Tibial artery (tissue), 4 donors: ENCODE measurements at regions not wholly inside any gene's neighbourhood (a gene's known extent, or its start where the extent isn't known, plus 50 kb on each side); places are given as distances from the start of the nearest gene placed in this dataset.
A peak's percentile ranks its signal among the peaks of the same experiment; 100 is the strongest.

ENCODE experiments used
- DNase-seq, 2 donors: peaks; one replicate each; pipeline ENCODE4 v3.0.0-alpha.2; 2019
- H3K27ac ChIP-seq, 2 donors: fragments of 200-600 bp; sonication (generic) in 1 of 2; 1 replicate in 1 of 2; 2 replicates in 1 of 2; pipeline ENCODE4 v1.5.1; 2018 to 2019; ENCODE audit warnings: mild to moderate bottlenecking in 1 of 2
- H3K27me3 ChIP-seq, 2 donors: fragments of 200-600 bp; sonication (generic) in 1 of 2; one replicate each; pipeline versions ENCODE4 v1.5.1 to v1.6.0; 2016 to 2019
- H3K36me3 ChIP-seq, 3 donors: fragments of 200-600 bp; sonication (generic) in 2 of 3; one replicate each; pipeline ENCODE4 v1.5.1; 2016 to 2019; ENCODE audit warnings: mild to moderate bottlenecking in 2 of 3
- H3K4me1 ChIP-seq, 4 donors: fragments of 200-600 bp; sonication (generic) in 2 of 4; 1 replicate in 3 of 4; 2 replicates in 1 of 4; pipeline ENCODE4 v1.5.1; 2016 to 2019
- H3K4me3 ChIP-seq, 2 donors: fragments of 200-600 bp; sonication (generic) in 1 of 2; 1 replicate in 1 of 2; 2 replicates in 1 of 2; pipeline ENCODE4 v1.5.1; 2018 to 2019; ENCODE audit warnings: mild to moderate bottlenecking in 2 of 2
- H3K9me3 ChIP-seq, 3 donors: fragments of 200-600 bp; sonication (generic) in 1 of 3; one replicate each; pipeline ENCODE4 v1.5.1; 2016 to 2019
- CTCF ChIP-seq, 2 experiments: fragments of 200-600 bp in 1 of 2; fragments of 450-650 bp in 1 of 2; IDR thresholded peaks; one replicate each; pipeline ENCODE4 v1.5.1; 2017 to 2019; ENCODE audit warnings: antibody characterized with exemption in 2 of 2, mild to moderate bottlenecking in 1 of 2, moderate library complexity in 1 of 2
- intact Hi-C: fragments of 100-400 bp; cut with DNase I; formaldehyde crosslinking; loops from one replicate; pipeline ENCODE4 v1.15.0; 2023; ENCODE audit warnings: low total_unique reads

GRCh38 chr2:240229603-240230235 is 89.3 kb upstream of the OTOS start:
- Histone ChIP-seq H3K4me1 (peaks cover 0 to 22% (median 15%) of the 10 kb centered on the region in 4 donors), H3K27me3 (peaks cover 0 to 7% of the 10 kb centered on the region in 2 donors), H3K4me3 (no peak overlapping the region), H3K27ac (no peak overlapping the region), H3K9me3 (peaks cover 0 to 10% (median 4%) of the 10 kb centered on the region in 3 donors), H3K36me3 (no peaks in the 10 kb centered on the region)
- intact Hi-C loops = loop anchor here (5.0 to 10.0 kb wide), 2 partner anchors 118 to 335 kb away; partner anchors contain the start of genes DUSP28 and RNPEPL1
- TF ChIP-seq CTCF (IDR thresholded peaks at IDR 0.05) = no peak
- peak in 1 of 2 donors; percentile 24 for DNase-seq

- peak in 1 of 2 donors; percentile 32 for DNase-seq
- no peak overlapping the region for H3K27ac ChIP-seq
- no peak overlapping the region for H3K4me3 ChIP-seq
- H3K36me3 ChIP-seq = no peaks in the 10 kb centered on the region
- no peak for TF ChIP-seq CTCF (IDR thresholded peaks at IDR 0.05)
- H3K9me3 ChIP-seq = peaks cover 0 to 10% (median 4%) of the 10 kb centered on the region in 3 donors
- peaks cover 0 to 26% (median 15%) of the 10 kb centered on the region in 4 donors for H3K4me1 ChIP-seq
- intact Hi-C loops = loop anchor here (5.0 to 10.0 kb wide), 2 partner anchors 117 to 334 kb away; partner anchors contain the start of genes DUSP28 and RNPEPL1
- no peaks in the 10 kb centered on the region for H3K27me3 ChIP-seq
Observed at GRCh38 chr2:240230291-240230931, 90.0 kb upstream of the OTOS start.

GRCh38 chr2:240231838-240232244 is 91.4 kb upstream of the OTOS start:
- Histone ChIP-seq H3K9me3 (peaks cover 0 to 10% (median 4%) of the 10 kb centered on the region in 3 donors), H3K27ac (no peak overlapping the region), H3K36me3 (no peaks in the 10 kb centered on the region), H3K4me3 (no peak overlapping the region), H3K27me3 (no peaks in the 10 kb centered on the region), H3K4me1 (peaks cover 0 to 40% (median 25%) of the 10 kb centered on the region in 4 donors)
- DNase-seq = peak in 1 of 2 donors; percentile 8
- intact Hi-C loops = loop anchor here (2.0 to 10.0 kb wide), 3 partner anchors 115 to 333 kb away; partner anchors contain the start of genes DUSP28 and RNPEPL1
- TF ChIP-seq CTCF (IDR thresholded peaks at IDR 0.05) = no peak

- no peaks in the 10 kb centered on the region for H3K27me3 ChIP-seq
- H3K9me3 ChIP-seq = peaks cover 0 to 10% (median 4%) of the 10 kb centered on the region in 3 donors
- no peaks in the 10 kb centered on the region for H3K36me3 ChIP-seq
- intact Hi-C loops = loop anchor here (2.0 to 10.0 kb wide), 3 partner anchors 115 to 332 kb away; partner anchors contain the start of genes DUSP28 and RNPEPL1
- TF ChIP-seq CTCF (IDR thresholded peaks at IDR 0.05) = no peak
- peak; percentile 14 to 67 for DNase-seq
- H3K4me1 ChIP-seq = peaks cover 0 to 46% (median 30%) of the 10 kb centered on the region in 4 donors
- H3K27ac ChIP-seq = peak overlapping the region; percentile 65 to 72
- no peak overlapping the region for H3K4me3 ChIP-seq
Observed at GRCh38 chr2:240232264-240232915, 91.9 kb upstream of the OTOS start.
